SU-DHL-6 (cell line): ENCODE measurements at regions not wholly inside any gene's neighbourhood (a gene's known extent, or its start where the extent isn't known, plus 50 kb on each side); places are given as distances from the start of the nearest gene placed in this dataset.

Experiments
- H2AFZ ChIP-seq: fragments of 200-600 bp; sonication (generic); 2 replicates; pipeline ENCODE4 v1.6.1; 2014; ENCODE audit warnings: low read depth, mild to moderate bottlenecking, moderate library complexity, mixed read lengths, antibody characterized with exemption, low read length; ENCODE audit not compliant: severe bottlenecking
- H3F3A ChIP-seq: fragments of 200-600 bp; shearing (Covaris generic); 2 replicates; pipeline ENCODE4 v1.6.0; 2016; ENCODE audit warnings: antibody characterized with exemption, mild to moderate bottlenecking; ENCODE audit not compliant: insufficient read depth
- H3K27ac ChIP-seq: fragments of 200-600 bp; sonication (generic); 2 replicates; pipeline ENCODE4 v1.5.1; 2016; ENCODE audit warnings: low read depth, mild to moderate bottlenecking, low read length, moderate library complexity, mixed read lengths
- H3K27me3 ChIP-seq: fragments of 200-600 bp; sonication (generic), shearing (Covaris generic); 2 replicates; pipeline ENCODE4 v1.6.0; 2014; ENCODE audit warnings: mild to moderate bottlenecking, low read length
- H3K36me3 ChIP-seq: fragments of 200-600 bp; sonication (generic); 2 replicates; pipeline ENCODE4 v1.6.1; 2014; ENCODE audit warnings: mild to moderate bottlenecking, low read length, mixed read lengths
- H3K4me2 ChIP-seq: fragments of 300-600, 200-600 bp; shearing (Covaris generic), sonication (generic); 2 replicates; pipeline ENCODE4 v1.6.0; 2014; ENCODE audit warnings: low read length, low read depth, mild to moderate bottlenecking; ENCODE audit not compliant: poor library complexity, severe bottlenecking
- H3K4me3 ChIP-seq: fragments of 200-600 bp; sonication (generic); 2 replicates; pipeline ENCODE4 v1.5.1; 2014; ENCODE audit warnings: antibody characterized with exemption, low read length, mild to moderate bottlenecking, mixed read lengths; ENCODE audit not compliant: insufficient read depth, poor library complexity, severe bottlenecking
- H3K79me2 ChIP-seq: fragments of 200-600 bp; sonication (generic); 2 replicates; pipeline ENCODE4 v1.6.1; 2014; ENCODE audit warnings: mild to moderate bottlenecking, low read length, moderate library complexity; ENCODE audit not compliant: insufficient read depth
- H3K9ac ChIP-seq: fragments of 200-600 bp; sonication (generic); 2 replicates; pipeline ENCODE4 v1.7.0; 2014; ENCODE audit warnings: mild to moderate bottlenecking, low read length
- H3K9me2 ChIP-seq: fragments of 200-600 bp; sonication (generic); replicated peaks from 2 replicates; pipeline ENCODE4 v1.6.1; 2014; ENCODE audit warnings: low read length; ENCODE audit not compliant: insufficient read depth
- H3K9me3 ChIP-seq: fragments of 200-600 bp; sonication (generic); 2 replicates; pipeline ENCODE4 v1.6.1; 2014; ENCODE audit warnings: low read length, mixed read lengths; ENCODE audit not compliant: insufficient read depth
- H4K20me1 ChIP-seq: fragments of 200-600 bp; sonication (generic); 2 replicates; pipeline ENCODE4 v1.6.1; 2014; ENCODE audit warnings: low read depth, mild to moderate bottlenecking, antibody characterized with exemption, low read length, moderate library complexity, mixed read lengths
- CTCF ChIP-seq: fragments of 200-600 bp; sonication (generic); IDR thresholded peaks from one replicate; pipeline ENCODE4 v1.5.1; 2017; ENCODE audit warnings: antibody characterized with exemption, mild to moderate bottlenecking, low read length, moderate library complexity; ENCODE audit not compliant: insufficient read depth, poor library complexity, severe bottlenecking
- EZH2phosphoT487 ChIP-seq: fragments of 200-600 bp; sonication (generic), shearing (Covaris generic); conservative IDR thresholded peaks from 2 replicates; pipeline ENCODE4 v1.6.1; 2018; ENCODE audit warnings: mild to moderate bottlenecking, antibody characterized with exemption, low read length, moderate library complexity, mixed read lengths

GRCh38 chr11:95589893-95590612 is 199.5 kb downstream of the FAM76B start:
- Histone ChIP-seq H2AFZ (no peak overlapping the region), H3K9ac (no peak overlapping the region), H3F3A (no peaks in the 10 kb centered on the region), H3K9me3 (no peaks in the 10 kb centered on the region), H3K27ac (no peak overlapping the region), H3K36me3 (no peaks in the 10 kb centered on the region), H3K79me2 (no peaks in the 10 kb centered on the region), H3K9me2 (no peaks in the 10 kb centered on the region), H3K27me3 (no peaks in the 10 kb centered on the region), H3K4me2 (no peak overlapping the region), H4K20me1 (no peaks in the 10 kb centered on the region), H3K4me3 (no peak overlapping the region)
- no peak for TF ChIP-seq CTCF
- TF ChIP-seq EZH2phosphoT487 = no peak

DNA sequence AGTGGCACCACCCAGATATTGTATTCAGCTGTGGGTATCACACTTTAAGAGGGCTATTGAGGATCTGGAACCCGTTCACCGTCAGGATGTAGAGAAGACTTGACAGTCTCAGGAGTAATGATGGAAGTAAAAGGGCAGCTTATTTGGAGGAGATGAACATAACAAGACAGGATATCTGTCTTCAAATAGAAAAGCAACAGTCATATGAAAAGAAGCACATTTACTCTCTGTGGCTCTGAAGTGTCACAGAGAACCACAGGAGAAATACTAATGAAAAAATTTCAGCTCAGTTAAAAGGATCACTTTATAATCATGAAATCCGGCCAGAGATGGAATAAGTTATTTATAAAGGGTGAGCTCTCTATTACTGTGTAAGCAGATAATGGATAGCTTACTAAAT is 200.8 kb downstream of the FAM76B start:
- Histone ChIP-seq H3K27me3 (no peaks in the 10 kb centered on the region), H2AFZ (no peak overlapping the region), H3K4me2 (no peak overlapping the region), H3K79me2 (no peaks in the 10 kb centered on the region), H3K36me3 (no peaks in the 10 kb centered on the region), H3K9me2 (no peaks in the 10 kb centered on the region), H3K4me3 (no peak overlapping the region), H3K27ac (no peak overlapping the region), H3K9me3 (no peaks in the 10 kb centered on the region), H3F3A (no peaks in the 10 kb centered on the region), H4K20me1 (no peaks in the 10 kb centered on the region), H3K9ac (no peak overlapping the region)
- TF ChIP-seq CTCF = no peak
- TF ChIP-seq EZH2phosphoT487 = no peak

GRCh38 chr11:95586661-95587060 is 202.9 kb downstream of the FAM76B start:
- Histone ChIP-seq H3K4me3 (no peak overlapping the region), H3K4me2 (no peak overlapping the region), H3K9ac (no peak overlapping the region), H3F3A (no peaks in the 10 kb centered on the region), H3K79me2 (no peaks in the 10 kb centered on the region), H3K36me3 (no peaks in the 10 kb centered on the region), H3K9me2 (no peaks in the 10 kb centered on the region), H3K27me3 (no peaks in the 10 kb centered on the region), H3K9me3 (no peaks in the 10 kb centered on the region), H4K20me1 (no peaks in the 10 kb centered on the region), H3K27ac (no peak overlapping the region), H2AFZ (no peak overlapping the region)
- TF ChIP-seq CTCF = no peak
- TF ChIP-seq EZH2phosphoT487 = no peak
